IPS-NIHi7 (cell line): ENCODE measurements at regions not wholly inside any gene's neighbourhood (a gene's known extent, or its start where the extent isn't known, plus 50 kb on each side); places are given as distances from the start of the nearest gene placed in this dataset.
"Not testable (repeated sequence)": the region's sequence is repeated elsewhere in the genome, so short reads cannot be mapped to it uniquely, and the experiment has no call there.

ENCODE experiments used
- DNase-seq: peaks from one replicate; pipeline ENCODE4 v3.0.0; 2012; ENCODE audit warnings: mixed read lengths; ENCODE audit errors: extremely low spot score

DNA sequence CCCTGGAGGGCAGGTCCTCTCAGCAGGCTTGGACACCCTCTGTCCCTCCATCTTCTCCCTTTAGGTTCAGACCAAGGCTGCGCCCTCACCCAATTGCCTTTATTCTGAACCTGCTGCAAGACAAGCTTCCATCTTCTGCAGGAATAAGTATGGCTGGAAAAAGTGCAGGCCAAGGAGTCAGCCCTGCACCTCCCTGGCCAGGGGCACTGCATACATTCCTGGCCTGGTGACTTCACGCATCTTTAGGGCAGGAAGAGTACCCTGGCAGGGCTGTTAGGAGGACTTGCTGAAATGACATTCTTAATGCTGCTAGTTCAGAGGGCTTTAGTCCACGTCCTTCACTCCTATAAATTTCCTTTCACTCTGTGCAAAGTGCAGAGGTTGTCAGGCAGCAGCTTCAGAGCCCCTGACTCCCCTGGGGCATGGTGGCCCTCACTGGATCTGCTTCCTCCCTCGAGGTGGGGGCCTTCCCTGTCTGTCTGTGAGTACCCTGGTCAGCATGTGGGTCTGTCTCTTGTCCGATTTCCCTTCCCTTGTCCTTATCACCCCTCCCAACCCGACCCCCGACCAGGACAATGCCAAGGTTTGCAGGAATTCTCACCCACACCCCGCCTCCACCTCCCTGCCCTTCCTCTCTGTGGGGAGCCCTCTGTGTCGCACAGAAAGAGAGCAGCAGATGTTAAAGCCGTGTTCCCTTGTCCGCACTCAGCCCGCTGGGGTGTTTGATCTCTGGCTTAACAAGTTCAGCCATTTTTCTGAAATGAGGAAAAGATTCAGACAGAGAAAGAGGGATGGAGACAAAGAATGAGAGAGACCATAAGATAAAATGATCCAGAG lies 124.5 kb upstream of the SYT13 start:
- DNase-seq: peak; percentile 58

DNA sequence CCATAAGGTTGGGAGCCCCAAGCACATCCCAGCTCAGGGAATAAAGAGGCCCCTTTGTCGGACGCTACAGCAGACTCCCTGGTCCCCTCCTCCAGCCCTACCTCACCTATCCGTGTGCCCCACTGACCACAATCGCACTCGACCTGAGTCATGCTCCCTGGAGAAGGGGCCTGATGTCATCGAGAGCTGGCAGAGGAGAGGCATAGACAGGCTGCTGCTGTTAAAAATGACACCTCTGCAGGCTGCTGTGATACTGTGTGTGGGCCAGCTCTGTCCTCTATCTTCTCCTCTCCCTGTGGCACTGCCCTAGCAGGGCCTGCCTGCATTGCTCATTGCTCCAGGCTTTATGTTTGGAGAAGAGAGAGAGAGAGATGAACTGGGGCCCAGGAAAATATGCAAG lies 123.4 kb upstream of the SYT13 start:
- DNase-seq: no peak

- no peak for DNase-seq
Observed at GRCh38 chr11:45407226-45407625, 121.1 kb upstream of the SYT13 start.

- DNase-seq: no peak
Observed at GRCh38 chr11:45405916-45406670, 120.0 kb upstream of the SYT13 start.

DNA sequence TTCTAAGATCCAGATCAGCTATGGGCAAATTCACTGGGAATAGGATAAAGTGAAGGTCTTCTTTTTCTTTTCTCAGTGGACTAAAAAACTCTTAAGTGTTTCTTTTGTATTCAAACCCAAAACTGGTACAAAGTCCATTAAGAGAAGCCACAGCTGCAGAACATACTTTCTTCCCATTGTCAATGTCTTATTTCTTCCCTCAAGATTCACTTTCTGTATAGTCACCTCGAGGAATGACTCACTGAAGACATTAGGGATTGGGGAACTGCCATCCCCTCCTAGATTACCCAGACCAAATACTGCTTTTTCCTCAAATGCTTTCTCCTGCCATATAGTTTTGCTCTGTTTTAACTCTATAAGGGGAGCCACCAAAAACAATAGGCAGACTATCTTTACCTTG lies 117.4 kb upstream of the SYT13 start:
- not testable (repeated sequence) for DNase-seq

DNA sequence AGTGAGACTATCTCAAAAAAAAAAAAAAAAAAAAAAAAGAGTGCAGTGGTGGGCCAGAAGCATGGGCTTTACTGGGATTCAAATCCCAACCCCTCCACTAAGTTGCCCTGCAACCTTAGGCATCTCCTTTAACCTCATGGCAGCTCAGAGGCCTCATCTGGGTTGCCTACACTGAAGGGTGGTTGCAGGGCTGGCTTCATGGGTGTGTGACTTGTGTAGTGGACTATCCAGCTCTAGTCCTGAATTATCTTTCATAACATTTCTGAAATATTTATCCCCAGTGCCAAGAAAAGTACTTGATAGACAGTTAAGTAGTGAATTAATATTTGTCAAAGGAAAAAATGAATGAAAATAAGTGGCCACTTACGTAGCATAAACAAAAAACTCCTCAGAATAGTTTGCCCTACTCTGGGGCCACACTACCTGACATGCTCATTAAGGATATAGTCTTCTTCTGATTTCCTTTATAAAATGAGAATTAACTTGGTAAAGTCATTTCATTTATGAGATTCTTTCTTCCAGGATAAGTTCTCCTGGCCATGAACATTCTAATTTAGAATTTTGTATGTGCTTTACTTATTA lies 116.0 kb upstream of the SYT13 start:
- no peak for DNase-seq

DNA sequence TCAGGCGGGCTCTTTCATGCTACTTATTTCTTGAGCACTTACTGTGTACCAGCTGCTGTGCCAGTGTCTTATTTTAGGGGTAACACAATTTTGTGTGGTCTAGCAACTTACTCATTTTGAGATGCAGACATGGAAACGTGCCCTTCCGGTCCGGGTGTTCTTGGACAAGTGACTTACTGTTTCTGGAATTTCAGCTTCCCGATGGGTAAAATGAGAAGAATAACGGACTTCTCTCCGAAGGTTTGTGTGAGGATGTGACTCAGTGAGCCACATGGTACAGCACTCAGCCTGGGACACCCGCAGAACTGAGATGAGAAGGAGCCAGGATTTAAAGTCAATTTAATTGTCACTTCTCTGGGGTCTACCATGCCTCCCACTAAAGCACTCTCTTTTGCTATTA lies 114.5 kb upstream of the SYT13 start:
- DNase-seq: no peak

DNA sequence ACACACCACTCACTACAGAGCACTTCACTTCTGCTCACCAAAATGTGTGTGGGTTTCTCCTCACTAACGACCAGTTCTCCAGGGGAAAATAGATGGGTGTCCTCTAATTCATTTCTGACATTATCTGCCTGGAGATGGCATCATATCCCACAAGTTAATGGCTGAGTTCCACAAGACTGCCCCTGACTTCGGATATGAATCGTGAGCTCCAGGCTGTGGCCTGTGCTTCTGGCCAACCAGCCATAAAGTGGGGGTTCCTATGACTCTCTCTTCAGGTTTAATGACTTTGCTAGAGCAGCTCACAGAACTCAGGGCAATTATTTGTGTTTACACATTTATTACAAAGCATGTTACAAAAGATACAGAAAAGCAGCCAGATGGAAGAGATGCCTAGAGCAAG lies 113.0 kb upstream of the SYT13 start:
- DNase-seq: no peak

- no peak for DNase-seq
Observed at GRCh38 chr11:45398325-45398724, 112.2 kb upstream of the SYT13 start.

DNA sequence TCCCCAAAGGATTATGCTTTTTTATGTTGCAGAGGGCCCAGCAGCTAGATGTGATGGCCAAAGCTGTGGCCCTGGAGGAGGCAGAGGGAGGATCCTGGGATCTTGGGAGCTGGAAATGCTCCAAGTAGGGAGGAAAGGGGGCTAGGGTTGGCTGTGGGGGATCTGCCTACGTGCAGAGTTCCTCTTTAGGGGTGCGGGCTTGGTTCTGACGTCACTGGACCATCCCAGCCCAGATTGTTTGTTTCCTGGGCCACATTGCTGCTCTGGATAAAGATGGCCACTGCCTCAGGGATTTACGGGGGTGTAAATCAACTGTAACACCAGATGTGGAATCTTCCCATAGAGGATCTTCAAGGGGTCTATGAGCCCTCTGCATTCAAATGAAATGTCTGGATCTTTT lies 110.3 kb upstream of the SYT13 start:
- no peak for DNase-seq

DNA sequence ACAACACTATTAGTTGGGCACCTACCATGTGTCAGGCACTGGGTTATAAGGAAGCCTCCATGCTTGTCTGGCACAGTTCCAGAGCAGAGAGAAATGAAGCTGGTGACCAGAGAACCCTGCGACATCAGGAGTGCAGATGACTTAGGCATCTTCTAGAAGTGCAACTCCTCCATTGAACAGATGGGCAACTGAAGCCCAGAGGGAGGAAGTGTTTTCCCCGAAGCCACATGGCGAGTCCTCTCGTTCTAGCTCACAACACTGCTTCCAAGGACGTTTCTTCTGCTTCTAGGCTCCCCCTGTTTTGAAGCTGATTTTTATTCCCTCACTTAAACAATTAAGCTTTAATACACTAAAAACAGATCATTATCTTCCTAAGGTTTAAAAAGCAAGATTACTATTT lies 109.8 kb upstream of the SYT13 start:
- no peak for DNase-seq

DNA sequence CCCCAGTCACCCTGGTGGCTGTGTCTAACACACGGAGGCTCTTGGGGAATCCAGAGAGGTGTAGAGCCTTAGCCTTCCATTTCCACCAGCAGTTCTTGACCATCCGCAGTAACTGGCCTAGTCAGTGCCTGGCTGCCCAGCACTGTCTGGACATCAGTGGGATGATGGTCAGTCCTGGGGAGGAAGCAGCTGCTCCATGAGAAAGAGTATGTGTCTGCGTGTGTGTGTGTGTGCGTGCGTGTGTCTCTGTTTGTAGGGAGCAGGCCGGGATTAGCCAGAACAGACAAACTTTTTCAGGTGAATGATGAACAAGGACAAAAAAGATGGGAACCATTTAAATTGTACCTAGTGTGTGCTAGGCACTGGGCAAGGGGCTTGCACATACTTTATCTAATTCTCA lies 109.3 kb upstream of the SYT13 start:
- DNase-seq: no peak

- no peak for DNase-seq
Observed at GRCh38 chr11:45394294-45395085, 108.3 kb upstream of the SYT13 start.

DNA sequence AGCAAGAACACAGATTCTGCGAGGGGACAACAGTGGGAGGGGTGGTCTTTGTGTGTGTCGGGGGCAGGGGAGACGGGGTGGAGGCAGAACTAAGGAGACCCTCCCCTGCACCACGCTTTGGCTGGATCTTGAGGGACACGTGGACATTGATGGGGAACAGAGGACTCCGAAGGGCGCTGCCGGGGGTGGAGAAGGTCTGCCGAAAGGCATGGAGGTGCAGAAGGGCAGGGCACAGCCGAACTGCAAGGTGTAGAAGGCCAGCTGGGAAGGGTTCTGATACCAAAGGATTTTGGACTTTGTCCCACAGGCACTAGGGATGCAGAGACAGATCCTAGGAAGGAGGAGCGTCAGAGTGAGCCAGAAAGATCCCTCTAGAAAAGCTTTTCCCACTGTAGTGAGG lies 107.7 kb upstream of the SYT13 start:
- DNase-seq: no peak

- DNase-seq: no peak
Observed at GRCh38 chr11:45393334-45393733, 107.2 kb upstream of the SYT13 start.

DNA sequence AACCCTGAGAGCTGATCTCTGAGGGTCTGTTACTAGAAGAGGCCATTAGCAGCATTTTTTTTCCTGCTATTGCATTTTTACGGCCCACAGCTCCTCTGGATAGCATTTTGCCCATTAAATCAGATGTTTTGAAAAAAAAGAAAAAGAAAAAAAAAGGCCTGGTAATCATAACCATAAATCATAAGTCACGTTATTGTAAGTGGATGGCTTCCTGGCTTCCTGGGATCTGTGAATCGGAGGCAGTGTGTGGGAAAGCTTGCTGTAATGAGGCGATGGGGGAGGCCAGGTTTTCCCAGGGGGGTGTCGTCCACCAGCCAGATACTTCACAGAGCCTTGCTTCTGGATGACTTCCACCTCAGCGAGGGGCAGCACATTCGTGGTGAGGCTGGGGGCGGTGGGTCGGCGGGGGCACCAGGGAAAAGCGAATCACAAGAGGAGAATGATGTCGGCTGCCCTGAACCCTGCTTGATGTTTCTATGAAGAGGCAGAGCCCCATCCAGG lies 106.5 kb upstream of the SYT13 start:
- no peak for DNase-seq

GRCh38 chr11:45392154-45392553 lies 106.0 kb upstream of the SYT13 start:
- DNase-seq: no peak

GRCh38 chr11:45391168-45391850 lies 105.2 kb upstream of the SYT13 start:
- no peak for DNase-seq

DNA sequence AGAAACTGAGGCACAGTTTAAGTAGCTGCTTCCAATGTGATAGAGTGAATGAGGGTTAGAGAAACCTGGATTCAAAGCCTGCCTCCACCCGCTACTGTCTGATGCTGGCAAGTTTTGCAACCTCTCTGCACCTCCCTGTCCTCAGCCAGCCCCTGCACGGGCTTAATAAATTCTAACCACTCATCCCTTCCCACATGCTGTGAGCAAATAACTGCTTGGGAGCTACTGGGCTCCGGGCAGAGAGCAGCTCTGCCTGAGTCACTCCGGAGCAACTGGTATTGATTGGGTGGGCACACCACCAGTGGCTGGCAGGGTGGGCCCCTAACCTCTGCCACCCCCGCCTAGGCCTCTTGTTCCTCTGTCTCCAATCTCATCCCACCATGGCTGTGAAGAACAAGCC lies 104.3 kb upstream of the SYT13 start:
- no peak for DNase-seq

DNA sequence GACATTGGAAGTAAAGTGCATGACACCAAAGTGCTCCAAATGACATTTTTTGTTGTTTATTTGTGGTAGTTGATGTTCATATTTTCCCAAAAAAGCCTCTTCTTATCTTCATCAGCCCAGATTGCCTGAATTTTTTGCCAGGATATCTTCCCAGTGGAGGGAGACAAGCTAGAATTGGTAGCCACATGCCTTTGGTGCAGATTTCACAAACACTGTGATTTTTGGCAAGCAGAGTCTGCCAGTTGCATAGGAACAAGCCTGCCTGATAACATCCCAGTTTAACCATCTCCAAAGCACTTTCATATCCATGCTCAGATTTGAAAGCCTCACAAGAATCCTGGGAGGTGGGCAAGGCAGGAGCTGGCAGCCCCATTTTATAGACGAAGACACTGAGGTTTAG lies 102.3 kb upstream of the SYT13 start:
- no peak for DNase-seq

DNA sequence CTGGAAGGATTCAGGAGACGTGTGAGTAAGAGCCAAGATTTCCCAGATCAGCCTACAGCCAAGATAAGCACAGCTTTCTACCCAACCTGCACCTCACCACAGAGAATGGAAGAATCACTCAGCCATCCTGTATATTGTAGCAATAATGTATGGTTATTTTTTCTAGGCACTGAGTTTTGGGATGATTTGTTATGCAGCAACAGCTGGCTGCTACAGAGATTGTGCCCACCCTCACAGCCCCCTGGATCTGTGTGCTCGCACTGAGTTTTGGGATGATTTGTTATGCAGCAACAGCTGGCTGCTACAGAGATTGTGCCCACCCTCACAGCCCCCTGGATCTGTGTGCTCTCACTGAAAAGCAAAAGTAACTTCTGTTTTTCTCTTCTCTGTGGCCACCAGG lies 101.7 kb upstream of the SYT13 start:
- DNase-seq: not testable (repeated sequence)
